HG03135 (cell line): ENCODE measurements at regions not wholly inside any gene's neighbourhood (a gene's known extent, or its start where the extent isn't known, plus 50 kb on each side); places are given as distances from the start of the nearest gene placed in this dataset.

ENCODE experiments used
- ATAC-seq: cut with Tn5 transposase; IDR thresholded peaks from one replicate; pipeline ENCODE4 v1.9.1; 2021; ENCODE audit warnings: mild to moderate bottlenecking, moderate library complexity; ENCODE audit not compliant: unreplicated experiment

GRCh38 chr22:49366437-49366836 is 461.2 kb downstream of the BRD1 start:
- ATAC-seq = no peak

DNA sequence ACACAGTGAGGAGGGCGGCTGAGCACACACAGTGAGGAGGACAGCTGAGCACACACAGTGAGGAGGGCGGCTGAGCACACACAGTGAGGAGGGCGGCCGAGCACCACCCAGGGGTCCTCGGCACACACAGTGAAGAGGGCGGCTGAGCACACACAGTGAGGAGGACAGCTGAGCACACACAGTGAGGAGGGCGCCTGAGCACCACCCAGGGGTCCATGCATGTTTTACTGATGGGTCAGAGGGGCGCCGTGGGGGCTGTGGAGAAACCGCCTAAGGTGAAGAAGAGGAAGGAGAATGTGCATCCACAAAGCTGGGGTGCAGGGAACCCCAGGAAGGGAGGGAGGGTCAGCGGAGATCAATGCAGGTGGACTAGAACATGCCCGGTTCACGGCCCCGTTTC is 461.8 kb downstream of the BRD1 start:
- no peak for ATAC-seq

- no peak for ATAC-seq
Observed at GRCh38 chr22:49365191-49365837, 462.4 kb downstream of the BRD1 start.

GRCh38 chr22:49364398-49364797 is 463.3 kb downstream of the BRD1 start:
- ATAC-seq = no peak

GRCh38 chr22:49363526-49364230 is 464.0 kb downstream of the BRD1 start:
- ATAC-seq = no peak

GRCh38 chr22:49362211-49362839 is 465.3 kb downstream of the BRD1 start:
- ATAC-seq = no peak

DNA sequence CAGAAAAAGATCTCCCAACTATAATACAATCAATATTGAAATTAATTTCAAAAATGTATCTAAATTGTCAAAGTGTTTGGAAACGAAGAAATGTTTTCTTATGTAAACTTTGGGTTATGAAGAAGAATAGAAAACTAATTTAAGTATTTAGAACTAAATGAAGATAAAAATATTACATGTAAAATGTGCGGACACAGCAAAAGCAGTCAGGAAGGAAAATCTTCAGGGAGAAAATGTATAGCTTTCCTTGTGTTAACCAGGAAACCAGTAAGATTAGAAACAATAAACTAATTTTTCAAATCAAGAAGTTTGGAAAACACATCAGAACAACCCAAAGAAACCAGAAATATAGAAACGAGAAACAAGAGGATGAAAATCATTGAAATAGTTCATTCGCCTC is 466.5 kb downstream of the BRD1 start:
- ATAC-seq = no peak

DNA sequence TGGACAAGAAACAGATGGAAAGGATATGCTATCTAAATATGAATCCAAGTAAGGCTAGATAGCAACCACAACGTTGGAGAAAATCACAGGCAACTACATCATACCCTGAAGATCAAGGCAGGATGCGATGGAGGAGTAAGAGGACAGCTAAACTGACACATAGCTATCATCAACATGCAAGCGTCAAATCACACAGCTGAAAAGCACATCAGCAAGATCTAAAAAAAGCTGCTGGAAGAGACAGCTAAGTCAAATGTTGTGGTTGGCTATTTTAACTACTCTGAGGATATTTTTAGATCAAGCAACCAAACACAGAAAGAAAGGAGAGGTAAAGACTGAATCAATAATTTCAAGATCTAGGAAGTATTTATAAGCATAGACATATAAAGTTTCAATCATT is 466.9 kb downstream of the BRD1 start:
- ATAC-seq = no peak

GRCh38 chr22:49359076-49359475 is 468.6 kb downstream of the BRD1 start:
- no peak for ATAC-seq

GRCh38 chr22:49357661-49358440 is 469.8 kb downstream of the BRD1 start:
- ATAC-seq = no peak

DNA sequence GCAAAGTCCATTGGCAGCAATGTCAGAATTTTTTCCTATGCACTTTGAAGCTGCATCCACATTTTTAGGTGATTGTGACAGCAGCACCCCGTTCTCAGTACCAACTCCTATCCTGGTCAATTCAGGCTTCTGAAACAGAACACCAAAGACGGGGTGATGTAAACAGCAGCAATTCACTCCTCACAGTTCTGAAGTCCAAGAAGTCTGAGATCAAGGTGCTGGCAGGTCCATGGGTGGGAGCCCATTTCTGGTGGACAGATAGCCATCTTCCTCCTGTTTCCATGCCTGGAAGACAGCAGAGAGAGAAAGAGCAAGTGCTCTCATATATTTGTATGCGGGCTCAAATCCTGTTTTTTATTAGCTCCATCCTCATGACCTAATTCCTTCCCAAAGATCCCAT is 471.2 kb downstream of the BRD1 start:
- ATAC-seq = no peak

DNA sequence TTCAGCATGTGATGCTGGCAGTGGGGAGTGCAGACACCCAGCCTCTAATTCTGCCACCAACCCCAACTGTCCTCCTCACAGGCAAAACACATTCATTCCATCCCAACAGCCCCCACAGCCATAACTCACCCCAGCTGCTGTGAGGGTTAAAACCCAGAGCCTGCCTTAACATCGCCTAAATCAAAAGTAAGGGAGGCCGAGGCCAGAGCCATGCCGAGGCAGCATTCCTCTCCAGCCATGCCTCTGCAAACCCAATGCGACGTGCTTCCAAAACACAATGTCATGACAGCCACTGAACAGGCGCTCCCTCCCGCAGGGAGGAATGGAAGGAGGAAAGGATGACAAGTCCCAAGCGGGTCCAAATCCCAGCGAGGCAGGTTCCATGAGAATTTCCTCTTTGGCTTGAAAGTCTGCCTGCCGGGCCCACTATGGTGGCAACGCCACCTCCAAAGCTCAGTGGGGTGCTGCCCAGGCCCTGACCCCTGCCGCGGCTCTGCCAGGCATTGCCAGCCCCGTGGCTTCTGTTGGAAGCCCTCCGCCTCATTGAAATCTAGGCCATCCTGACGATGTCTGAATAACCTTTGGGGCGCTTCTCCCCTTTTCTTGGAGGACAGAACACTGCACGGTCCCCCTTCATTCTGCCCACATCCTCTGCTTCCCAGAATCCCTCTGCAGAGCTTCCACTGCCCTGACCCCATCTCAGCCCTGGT is 472.3 kb downstream of the BRD1 start:
- ATAC-seq = no peak

- ATAC-seq = no peak
Observed at GRCh38 chr22:49354516-49355210, 473.0 kb downstream of the BRD1 start.

DNA sequence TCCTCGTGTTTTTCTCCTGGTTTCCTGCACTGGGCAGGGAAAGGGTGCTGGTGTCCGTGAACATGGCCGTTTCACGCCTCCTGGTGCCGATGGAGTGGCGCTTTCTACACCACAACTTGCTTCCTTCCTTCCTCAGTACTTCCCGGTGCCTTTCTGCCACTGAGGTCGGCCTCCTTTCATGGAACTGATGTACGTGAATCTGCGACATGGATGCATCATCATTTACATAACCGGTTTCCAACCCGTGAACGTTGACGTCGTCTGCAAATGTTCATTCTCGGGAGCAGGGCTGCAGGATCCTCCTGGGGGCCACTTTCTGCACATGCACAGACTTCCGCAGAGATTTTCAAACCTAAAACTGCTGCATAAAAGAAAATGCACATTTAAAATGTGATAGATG is 474.4 kb downstream of the BRD1 start:
- no peak for ATAC-seq

DNA sequence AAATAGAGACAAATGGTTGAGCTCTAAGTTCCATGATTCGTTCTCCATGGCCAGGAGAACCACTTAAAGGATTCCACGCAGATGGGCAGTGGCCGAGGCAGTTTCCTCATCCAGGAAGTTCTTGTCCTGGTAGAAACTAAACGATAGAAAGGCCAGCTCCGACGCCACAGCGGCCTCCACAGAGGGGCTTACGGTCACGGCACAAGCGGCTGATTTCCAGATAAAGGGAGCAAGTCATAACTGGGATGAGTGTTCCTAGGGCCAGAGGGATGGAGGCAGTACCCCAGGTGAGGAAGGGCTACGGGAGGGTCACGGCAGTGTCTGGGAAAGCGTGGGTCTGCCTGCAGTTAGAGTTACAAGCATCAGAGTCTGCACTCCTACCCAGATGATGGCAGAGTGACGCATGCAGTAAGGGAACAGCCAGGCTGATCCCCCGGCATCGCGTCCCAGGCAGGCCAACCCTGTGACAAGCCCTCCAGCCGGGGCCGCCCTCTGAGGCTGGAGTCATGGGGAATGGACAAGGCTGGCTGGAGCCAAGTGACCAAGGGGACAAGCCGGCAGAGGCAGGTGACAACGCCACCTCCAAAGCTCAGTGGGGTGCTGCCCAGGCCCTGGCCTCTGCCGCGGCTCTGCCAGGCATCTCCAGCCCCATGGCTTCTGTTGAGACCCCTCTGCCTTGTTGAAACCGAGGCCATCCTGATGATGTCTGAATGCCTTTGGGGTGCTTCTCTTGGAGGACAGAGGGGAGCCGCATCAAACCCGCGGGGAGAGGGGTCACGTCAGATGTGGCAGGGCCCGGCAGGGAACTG is 475.1 kb downstream of the BRD1 start:
- no peak for ATAC-seq

DNA sequence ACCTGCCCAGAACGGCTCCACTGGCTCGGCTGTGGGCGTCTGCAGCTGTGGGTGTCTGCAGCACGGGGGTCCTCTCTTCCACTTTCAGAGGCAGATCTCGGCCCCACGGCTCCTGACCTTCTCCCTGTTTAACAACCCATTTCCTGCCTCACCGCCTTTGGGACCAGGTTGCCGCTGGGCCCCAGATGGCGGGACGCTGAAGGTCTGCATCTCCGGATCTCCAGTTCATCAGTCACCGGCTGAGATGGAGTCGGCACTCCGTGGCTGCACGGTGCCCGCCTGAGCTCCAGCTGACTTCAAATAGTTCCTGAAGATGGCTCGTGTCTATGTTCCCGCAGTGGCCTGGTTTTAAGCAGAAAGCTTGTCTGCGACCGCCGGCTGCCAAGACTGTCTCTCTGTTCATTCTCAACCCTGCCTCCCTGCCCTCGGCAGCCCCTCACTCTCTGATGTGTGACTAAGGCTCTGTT is 475.9 kb downstream of the BRD1 start:
- no peak for ATAC-seq

DNA sequence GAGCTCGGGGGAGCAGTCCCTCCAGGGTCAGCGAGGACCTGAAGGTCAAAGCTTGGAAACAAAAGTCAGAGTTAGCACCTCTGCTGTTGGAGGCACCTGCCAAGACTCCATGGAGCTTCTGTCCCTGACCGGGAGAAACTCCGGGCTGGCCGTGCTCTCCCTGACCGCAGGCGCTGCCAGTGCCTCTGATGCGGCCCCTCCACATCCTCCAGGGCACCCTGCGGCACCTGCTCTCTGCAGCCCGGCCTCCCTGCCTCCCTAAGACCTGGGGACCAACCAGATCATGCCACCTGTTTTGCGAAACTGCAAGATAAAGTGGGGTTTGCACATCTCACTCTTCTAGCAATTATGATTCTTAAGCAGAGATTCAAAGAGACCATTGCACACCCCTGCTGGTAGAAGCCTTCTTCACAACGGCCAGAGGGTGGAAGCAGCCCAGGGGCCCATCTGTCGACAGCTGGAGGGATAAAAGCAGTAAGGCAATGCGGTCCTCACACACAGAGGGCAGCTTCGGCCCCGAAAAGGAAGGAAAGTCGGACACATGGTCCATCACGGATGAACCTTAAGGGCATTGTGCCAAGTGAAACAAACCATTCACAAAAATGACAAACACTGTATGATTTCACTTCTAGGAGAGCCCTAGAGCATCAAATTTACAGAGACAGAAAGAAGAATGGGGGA is 477.1 kb downstream of the BRD1 start:
- no peak for ATAC-seq

DNA sequence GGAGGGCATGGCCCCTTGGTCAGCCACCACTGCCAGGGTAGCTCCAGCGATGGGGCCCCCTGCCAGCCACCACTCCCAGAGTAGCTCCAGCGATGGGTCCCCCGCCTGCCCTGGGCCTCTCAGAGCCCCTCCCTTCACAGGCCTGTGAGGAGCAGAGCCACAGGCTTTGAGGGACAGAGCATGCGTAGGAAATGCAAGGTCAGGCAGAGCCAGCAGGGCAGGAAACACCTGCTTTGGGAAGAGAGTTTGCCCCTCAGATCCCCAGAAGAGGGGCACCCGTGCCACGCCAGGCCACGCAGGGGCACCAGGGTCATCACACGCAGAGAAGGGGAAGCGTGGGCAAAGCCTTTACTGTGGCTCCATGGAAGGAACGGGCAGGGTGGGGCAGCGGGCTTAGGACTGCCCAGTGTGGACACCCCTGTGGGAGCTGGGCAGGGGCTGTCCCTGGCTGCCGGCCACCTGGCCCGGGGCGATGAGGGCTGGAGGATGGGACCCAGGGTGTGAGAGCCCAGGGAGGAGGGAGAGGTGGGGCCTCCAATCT is 477.8 kb downstream of the BRD1 start:
- no peak for ATAC-seq
